COLO829 (cell line): ENCODE measurements at regions not wholly inside any gene's neighbourhood (a gene's known extent, or its start where the extent isn't known, plus 50 kb on each side); places are given as distances from the start of the nearest gene placed in this dataset.
A peak's percentile ranks its signal among the peaks of the same experiment; 100 is the strongest.

Experiments
- DNase-seq: peaks from one replicate; pipeline ENCODE4 v3.0.0; 2012; ENCODE audit warnings: low spot score

DNA sequence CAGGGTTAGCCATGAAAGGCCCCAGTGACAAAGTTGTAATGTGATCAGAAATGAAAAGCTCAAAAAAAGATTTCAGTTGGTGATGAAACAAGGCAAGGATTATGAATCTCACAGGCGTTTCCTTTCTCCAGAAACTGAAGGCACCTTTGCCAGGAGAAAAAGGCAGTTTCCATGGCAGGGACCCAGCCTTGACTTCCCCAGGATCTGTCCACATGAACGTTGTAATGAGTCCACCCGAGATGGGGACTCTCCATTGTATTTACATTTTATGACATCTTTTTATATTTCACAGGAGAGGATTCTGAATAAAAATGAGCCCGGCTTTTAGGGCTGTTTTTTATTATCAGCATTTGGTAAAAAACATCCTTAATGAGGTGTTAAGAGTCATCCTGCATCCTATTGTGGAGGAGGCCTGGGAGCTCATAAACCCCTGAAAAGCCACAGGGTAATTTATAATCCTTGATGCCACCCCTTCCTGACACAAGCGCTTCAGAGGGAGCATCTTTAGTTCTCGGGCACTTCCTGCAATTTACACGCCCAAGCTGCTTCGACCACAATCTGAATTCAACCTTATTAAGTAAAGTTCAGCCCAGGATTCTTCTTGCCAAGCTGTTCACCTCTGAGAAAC is 74.1 kb upstream of the SALL4 start:
- DNase-seq: no peak

DNA sequence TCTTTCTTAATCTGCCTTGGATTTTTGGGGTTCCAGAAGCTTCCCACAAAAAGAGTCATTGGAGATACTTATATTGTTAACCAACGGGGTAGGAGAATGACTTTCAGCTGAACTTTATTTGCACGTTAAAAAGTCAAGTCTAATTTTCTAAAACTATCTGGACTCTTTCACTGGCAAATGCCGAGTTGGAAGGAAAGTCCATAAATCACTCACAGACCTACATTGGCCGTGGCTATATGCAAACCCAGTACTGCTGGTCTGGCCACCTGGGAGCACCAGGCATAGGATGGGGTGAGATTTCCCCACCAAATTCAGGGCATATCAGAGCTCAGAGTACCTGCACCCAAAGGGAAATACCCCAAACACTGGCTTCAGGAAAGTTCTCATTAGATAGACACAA is 71.3 kb upstream of the SALL4 start:
- DNase-seq: no peak

DNA sequence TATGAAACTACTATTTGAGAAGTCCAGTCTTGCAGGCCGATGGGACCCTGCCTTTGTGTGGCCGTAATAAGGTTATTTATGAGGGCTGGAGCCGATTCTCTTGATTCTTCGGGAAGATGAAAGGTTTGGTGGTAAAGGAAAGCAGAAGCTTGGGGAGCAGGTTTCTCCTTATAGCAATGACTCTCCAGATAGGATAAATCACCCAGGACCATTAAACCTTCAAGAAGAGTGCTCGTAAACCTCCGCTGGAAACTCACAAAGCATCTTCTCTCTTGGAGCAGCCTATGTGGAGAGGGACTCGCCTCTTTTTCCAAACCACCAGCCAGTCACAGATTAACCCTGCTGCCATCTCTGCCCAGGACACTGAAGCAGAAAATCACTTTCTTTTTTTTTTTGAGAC is 69.6 kb upstream of the SALL4 start:
- DNase-seq: no peak

DNA sequence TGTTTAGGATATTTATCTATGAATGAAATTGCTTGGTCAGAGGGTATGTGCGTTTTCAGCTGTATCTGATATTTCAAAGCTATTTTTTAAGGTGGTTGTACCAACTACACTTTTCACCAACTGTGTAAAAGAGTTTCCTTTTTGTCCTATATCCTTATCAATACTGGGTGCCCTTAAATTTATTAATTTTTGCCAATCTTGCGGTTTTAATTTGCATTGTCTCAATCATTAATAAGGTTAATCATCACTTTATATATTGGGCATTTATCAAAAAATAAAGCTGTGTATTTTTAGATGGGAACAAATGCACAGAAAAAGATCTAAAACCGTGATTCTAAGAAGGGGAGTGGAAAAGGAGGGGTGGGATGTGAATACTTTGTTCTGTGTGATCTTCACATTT is 66.7 kb upstream of the SALL4 start:
- DNase-seq: no peak

DNA sequence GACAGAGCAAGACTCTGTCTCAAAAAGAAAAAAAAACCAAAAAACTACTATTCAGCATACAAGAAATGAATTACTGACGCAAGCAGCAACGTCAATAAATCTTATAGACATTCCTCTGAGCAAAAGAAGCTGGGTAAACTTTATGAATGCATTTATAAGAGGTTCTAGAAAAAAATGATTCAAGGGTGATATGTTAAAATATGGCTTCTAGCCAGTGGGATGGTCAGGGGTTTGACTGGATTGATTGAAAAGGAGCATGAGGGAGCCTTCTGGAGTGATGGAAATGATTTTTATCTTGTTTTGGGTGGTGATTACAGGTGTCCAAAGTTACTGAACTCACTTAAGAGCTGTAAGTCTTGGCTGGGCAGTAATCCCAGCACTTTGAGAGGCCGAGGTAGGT is 64.9 kb upstream of the SALL4 start:
- DNase-seq: no peak

DNA sequence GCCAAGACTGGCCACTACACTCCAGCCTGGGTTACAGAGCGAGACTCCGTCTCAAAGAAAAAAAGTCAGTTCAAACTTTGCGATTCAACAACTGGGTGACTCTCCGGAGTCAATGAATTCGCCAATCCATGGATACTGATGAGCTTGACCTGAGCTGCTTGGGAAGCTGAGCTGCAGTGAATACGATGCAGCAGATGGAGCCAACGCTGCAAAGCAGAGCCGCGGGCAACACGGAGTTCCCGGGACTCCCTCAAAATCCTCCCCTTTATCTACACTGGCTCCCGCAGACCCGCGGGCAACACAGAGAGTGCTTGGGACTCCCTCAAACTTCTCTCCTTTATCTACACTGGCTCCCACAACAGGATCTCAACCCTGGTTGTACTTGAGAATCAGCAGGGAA is 62.6 kb upstream of the SALL4 start:
- no peak for DNase-seq

DNA sequence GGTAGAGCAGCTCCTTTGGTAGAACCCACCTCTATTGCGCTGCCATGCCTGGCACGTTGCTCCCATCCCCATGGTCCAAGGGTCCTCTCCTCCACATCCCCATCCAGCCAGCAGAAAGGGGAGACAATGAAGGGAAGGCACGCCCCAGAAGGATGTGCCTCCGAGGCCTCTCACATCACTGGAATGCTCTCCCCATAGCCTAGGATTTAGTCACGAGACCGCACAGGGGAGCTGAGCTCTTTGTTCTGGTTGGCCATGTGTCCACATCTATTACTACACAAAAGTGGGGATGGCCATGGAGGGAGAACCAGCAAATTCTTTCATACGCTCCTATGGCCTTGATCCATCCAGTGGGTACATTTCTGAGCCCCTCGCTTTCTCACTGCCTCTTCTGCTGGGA is 60.5 kb upstream of the SALL4 start:
- DNase-seq: no peak

DNA sequence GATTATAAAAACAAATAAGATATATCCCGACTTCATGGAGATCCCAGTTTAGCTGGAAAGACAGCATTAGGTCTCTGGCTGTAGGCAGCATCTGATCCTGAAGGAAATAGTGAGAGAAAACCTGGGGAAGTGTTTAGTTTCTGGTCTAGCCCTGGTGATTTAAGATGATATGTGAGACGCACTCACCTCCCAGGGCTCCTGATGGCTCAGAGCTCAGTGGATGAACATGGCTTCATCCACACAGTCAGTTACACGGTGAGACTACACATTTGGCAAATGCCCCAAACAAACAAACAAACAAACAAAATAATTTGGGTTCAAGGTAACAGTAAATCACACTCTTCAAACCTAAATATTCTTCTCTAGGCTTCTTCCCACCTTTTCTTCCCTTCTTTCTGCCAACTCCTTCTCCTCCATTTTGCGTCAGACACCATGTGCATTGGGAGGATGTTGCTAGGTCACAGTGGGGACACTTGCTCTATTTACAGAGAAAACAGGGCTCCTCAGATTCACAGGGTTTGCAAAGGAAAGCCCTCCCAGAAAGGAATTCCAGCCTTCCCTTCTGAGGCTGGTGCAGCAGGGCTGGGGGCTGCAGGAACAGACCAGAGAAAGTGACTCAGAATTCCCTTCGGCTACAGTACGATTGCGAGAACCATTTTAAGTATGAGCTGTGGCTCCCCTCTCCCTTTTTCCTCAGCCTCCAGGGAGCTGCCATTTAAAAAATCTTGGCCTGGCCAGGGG is 59.6 kb upstream of the SALL4 start:
- no peak for DNase-seq

DNA sequence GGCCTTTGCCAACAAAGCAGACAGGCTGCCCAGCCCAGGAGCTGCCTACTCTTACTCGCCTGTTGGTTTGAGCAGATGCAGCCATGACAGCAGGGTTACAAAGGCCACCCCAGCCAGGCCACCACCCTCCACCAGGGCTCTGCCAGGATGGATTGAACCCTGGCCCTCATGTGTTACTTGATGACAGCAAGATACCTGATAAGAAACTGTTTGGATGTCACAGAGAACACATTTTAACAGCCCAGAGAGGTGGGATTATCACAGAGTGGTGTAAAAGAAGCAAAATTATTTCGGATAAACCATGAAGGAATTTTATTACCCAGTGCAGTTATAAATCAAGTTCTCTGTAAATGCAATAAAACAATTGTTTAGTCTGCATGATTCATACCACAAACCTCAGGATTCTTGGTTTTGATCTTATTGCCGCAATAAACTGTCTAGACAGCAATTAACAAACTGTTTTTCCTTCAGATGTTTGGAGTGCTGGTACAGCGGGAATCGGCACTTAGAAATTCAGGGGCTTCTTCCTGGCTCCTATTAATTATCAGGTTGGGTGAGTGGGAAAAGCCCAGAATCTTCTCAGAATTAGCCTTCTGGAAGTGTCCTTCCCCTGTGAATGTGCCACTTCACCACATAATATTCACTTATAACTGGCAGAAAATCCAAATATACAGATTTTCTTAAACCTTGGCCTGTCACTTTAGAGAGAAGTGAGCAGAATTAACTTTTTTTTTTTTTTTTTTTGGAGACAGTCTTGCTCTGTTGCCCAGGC is 58.0 kb upstream of the SALL4 start:
- peak; percentile 54 for DNase-seq

DNA sequence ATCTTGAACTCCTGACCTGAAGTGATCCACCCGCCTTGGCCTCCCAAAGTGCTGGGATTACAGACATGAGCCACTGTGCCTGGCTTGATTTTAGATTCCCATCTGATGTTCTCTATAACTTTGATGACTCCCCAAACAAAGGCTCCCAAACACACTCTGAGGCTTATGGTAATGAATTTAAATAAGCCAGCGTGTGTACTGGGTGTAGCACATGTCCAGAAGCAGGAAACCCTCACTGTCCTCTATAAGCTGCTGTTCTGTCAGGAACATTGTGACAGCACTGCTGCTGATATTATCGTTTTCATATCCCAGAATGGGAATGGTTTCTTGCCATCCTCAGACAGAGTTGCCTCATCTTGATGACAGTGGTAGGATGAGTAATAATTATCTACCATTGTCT is 54.1 kb upstream of the SALL4 start:
- DNase-seq: no peak

DNA sequence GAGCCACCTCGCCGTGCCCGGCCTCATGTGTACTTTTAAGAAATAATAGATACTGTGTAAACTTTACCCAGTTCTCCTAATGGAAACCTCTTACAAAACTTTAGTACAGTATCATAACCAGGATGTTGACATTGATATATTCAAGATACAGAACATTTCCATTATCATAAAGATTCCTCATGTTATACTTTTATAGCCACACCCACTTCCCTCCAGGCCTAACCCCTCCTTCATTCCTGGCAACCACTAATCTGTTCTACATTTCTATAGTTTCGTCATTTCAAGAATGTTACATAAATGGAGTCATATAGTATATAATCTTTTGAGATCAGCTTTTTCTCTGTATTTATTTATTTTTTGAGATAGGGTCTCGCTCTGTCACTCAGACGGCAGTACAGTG is 52.6 kb upstream of the SALL4 start:
- DNase-seq: no peak
